Epithelial cell of proximal tubule (primary cell): ENCODE measurements at regions not wholly inside any gene's neighbourhood (a gene's known extent, or its start where the extent isn't known, plus 50 kb on each side); places are given as distances from the start of the nearest gene placed in this dataset.

Experiments used
- DNase-seq: peaks from one replicate; pipeline ENCODE4 v3.0.0-alpha.2; 2011; ENCODE audit warnings: low read depth
- H3K4me3 ChIP-seq: 2 replicates; pipeline ENCODE4 v1.5.1; 2011; ENCODE audit warnings: low read depth, mild to moderate bottlenecking, low read length
- TF ChIP-seq, protein P1 (sequence below): conservative IDR thresholded peaks from 2 replicates; pipeline ENCODE4 v1.5.1; 2012; ENCODE audit warnings: low read depth, mild to moderate bottlenecking, low read length

DNA sequence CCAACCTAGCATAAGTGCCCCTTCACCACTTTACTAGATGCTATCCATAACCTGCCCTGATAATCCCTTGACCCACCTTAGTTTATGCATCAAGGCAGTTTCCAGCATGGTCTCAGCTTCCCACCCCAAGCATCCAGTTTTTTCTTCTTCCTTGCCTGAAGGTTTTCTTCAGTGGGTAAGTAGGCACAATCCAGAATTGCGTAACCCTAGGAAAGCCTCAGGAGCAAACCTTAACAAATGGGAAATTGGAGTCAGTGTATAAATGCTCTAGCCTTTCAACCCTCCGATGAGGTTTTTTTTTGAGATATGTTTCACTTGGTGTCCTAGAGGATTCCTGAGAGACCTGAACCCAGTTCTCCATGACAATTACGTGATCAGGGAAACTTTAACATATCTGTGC is 614.0 kb upstream of the BOD1L1 start:
- H3K4me3 ChIP-seq, result no peak overlapping the region
- DNase-seq, result no peak
- TF ChIP-seq, protein P1, sequence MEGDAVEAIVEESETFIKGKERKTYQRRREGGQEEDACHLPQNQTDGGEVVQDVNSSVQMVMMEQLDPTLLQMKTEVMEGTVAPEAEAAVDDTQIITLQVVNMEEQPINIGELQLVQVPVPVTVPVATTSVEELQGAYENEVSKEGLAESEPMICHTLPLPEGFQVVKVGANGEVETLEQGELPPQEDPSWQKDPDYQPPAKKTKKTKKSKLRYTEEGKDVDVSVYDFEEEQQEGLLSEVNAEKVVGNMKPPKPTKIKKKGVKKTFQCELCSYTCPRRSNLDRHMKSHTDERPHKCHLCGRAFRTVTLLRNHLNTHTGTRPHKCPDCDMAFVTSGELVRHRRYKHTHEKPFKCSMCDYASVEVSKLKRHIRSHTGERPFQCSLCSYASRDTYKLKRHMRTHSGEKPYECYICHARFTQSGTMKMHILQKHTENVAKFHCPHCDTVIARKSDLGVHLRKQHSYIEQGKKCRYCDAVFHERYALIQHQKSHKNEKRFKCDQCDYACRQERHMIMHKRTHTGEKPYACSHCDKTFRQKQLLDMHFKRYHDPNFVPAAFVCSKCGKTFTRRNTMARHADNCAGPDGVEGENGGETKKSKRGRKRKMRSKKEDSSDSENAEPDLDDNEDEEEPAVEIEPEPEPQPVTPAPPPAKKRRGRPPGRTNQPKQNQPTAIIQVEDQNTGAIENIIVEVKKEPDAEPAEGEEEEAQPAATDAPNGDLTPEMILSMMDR, result no peak

- TF ChIP-seq, protein P1, result no peak
- no peak for DNase-seq
- no peak overlapping the region for H3K4me3 ChIP-seq
Measured at GRCh38 chr4:14247767-14248166, 620.2 kb upstream of the BOD1L1 start.

GRCh38 chr4:14249226-14249625 is 621.7 kb upstream of the BOD1L1 start:
- no peak for DNase-seq
- no peak overlapping the region for H3K4me3 ChIP-seq
- TF ChIP-seq, protein P1, result no peak

- H3K4me3 ChIP-seq, result no peak overlapping the region
- no peak for DNase-seq
- TF ChIP-seq, protein P1, result peak; percentile 69
Measured at GRCh38 chr4:14254252-14254651, 626.7 kb upstream of the BOD1L1 start.

GRCh38 chr4:14254926-14255325 is 627.4 kb upstream of the BOD1L1 start:
- DNase-seq, result peak; percentile 12
- H3K4me3 ChIP-seq, result no peak overlapping the region
- TF ChIP-seq, protein P1, result no peak

GRCh38 chr4:14257903-14258302 is 630.4 kb upstream of the BOD1L1 start:
- TF ChIP-seq, protein P1, result no peak
- no peak for DNase-seq

DNA sequence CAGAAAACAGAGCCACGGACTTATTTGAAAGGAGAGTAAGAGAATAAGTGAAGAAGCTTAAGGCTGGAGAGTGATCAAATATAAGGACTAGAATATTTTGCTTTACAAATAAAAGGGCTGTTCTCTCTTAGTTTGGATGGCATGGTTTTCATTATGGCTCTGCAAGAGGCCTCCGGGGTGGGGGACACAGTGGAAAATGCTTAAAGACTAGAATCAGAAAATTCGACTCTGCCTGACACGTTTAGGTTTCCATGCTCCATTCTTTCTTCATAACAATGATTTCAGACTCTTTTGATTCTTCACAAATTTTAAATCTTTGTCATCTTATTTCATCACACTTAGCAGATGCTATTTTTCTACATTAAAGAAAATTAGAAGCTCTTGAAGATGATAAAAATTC is 632.4 kb upstream of the BOD1L1 start:
- DNase-seq, result no peak
- TF ChIP-seq, protein P1, result no peak
- no peak overlapping the region for H3K4me3 ChIP-seq

More at GRCh38 chr4:14257903-14258302, 630.4 kb upstream of the BOD1L1 start:
- H3K4me3 ChIP-seq, result no peak overlapping the region
